OCI-LY1 (cell line): ENCODE measurements at regions not wholly inside any gene's neighbourhood (a gene's known extent, or its start where the extent isn't known, plus 50 kb on each side); places are given as distances from the start of the nearest gene placed in this dataset.

Experiments used
- H2AFZ ChIP-seq: fragments of 200-600 bp; sonication (generic), shearing (Covaris generic); 2 replicates; pipeline ENCODE4 v1.6.0; 2014; ENCODE audit warnings: antibody characterized with exemption, mild to moderate bottlenecking, low read length
- H3F3A ChIP-seq: fragments of 200-600 bp; sonication (generic), shearing (Covaris generic); 2 replicates; pipeline ENCODE4 v1.6.0; 2014; ENCODE audit warnings: mild to moderate bottlenecking, antibody characterized with exemption, low read length, moderate library complexity; ENCODE audit not compliant: insufficient read depth
- H3K27ac ChIP-seq: fragments of 200-600 bp; sonication (generic); 2 replicates; pipeline ENCODE4 v1.5.1; 2014; ENCODE audit warnings: low read length, mixed run types, mild to moderate bottlenecking, low read depth; ENCODE audit not compliant: poor library complexity, severe bottlenecking
- H3K27me3 ChIP-seq: fragments of 200-600 bp; sonication (generic); 2 replicates; pipeline ENCODE4 v1.6.0; 2014; ENCODE audit warnings: antibody characterized with exemption, mild to moderate bottlenecking, low read length, moderate library complexity; ENCODE audit not compliant: insufficient read depth
- H3K36me3 ChIP-seq: fragments of 200-600 bp; sonication (generic); 2 replicates; pipeline ENCODE4 v1.6.1; 2014; ENCODE audit warnings: mild to moderate bottlenecking, antibody characterized with exemption, low read length, moderate library complexity, mixed read lengths; ENCODE audit not compliant: insufficient read depth
- H3K4me1 ChIP-seq: fragments of 200-600 bp; sonication (generic); 2 replicates; pipeline ENCODE4 v1.5.1; 2014; ENCODE audit warnings: mild to moderate bottlenecking, low read length, moderate library complexity; ENCODE audit not compliant: insufficient read depth, severe bottlenecking
- H3K4me2 ChIP-seq: fragments of 200-600 bp; sonication (generic), shearing (Covaris generic); 2 replicates; pipeline ENCODE4 v1.6.1; 2014; ENCODE audit warnings: low read length
- H3K4me3 ChIP-seq: fragments of 200-600 bp; sonication (generic); 2 replicates; pipeline ENCODE4 v1.5.1; 2014; ENCODE audit warnings: low read length, low read depth, mild to moderate bottlenecking, mixed read lengths; ENCODE audit not compliant: poor library complexity, severe bottlenecking
- H3K79me2 ChIP-seq: fragments of 200-600 bp; shearing (Covaris generic); 2 replicates; pipeline ENCODE4 v1.6.1; 2016; ENCODE audit warnings: mixed run types, low read length, mixed read lengths; ENCODE audit not compliant: insufficient read depth
- H3K9ac ChIP-seq: fragments of 200-600 bp; sonication (generic), shearing (Covaris generic); 2 replicates; pipeline ENCODE4 v1.6.1; 2014; ENCODE audit warnings: mild to moderate bottlenecking, low read length, mixed read lengths
- H3K9me2 ChIP-seq: fragments of 200-600 bp; sonication (generic), shearing (Covaris generic); 2 replicates; pipeline ENCODE4 v1.6.1; 2014; ENCODE audit warnings: low read depth, mild to moderate bottlenecking, low read length, mixed read lengths
- H3K9me3 ChIP-seq: fragments of 200-600 bp; shearing (Covaris generic); 2 replicates; pipeline ENCODE4 v1.6.1; 2014; ENCODE audit warnings: low read length, mixed read lengths
- H4K20me1 ChIP-seq: fragments of 200-600 bp; sonication (generic), shearing (Covaris generic); 2 replicates; pipeline ENCODE4 v1.6.0; 2016; ENCODE audit warnings: mild to moderate bottlenecking, low read length; ENCODE audit not compliant: insufficient read depth
- CTCF ChIP-seq: fragments of 200-600 bp; sonication (generic), shearing (Covaris generic); IDR thresholded peaks from 2 replicates; pipeline ENCODE4 v1.5.1; 2017; ENCODE audit warnings: mild to moderate bottlenecking, antibody characterized with exemption, low read length, moderate library complexity, mixed read lengths
- EZH2 ChIP-seq: fragments of 200-600 bp; sonication (generic), shearing (Covaris generic); IDR thresholded peaks from 2 replicates; pipeline ENCODE4 v1.8.0; 2017; ENCODE audit warnings: borderline replicate concordance, mixed run types, mild to moderate bottlenecking, antibody characterized with exemption, low read length, moderate library complexity, mixed read lengths

- H3K9me2 ChIP-seq = no peaks in the 10 kb centered on the region
- H3K36me3 ChIP-seq = no peaks in the 10 kb centered on the region
- TF ChIP-seq CTCF (no peak), EZH2 (no peak)
- no peak overlapping the region for H3K4me3 ChIP-seq
- H4K20me1 ChIP-seq = no peaks in the 10 kb centered on the region
- no peak overlapping the region for H3K9ac ChIP-seq
- H3K27ac ChIP-seq = no peak overlapping the region
- H3K4me2 ChIP-seq = no peak overlapping the region
- no peaks in the 10 kb centered on the region for H3K9me3 ChIP-seq
- H3K4me1 ChIP-seq = no peaks in the 10 kb centered on the region
- no peaks in the 10 kb centered on the region for H3K79me2 ChIP-seq
- no peaks in the 10 kb centered on the region for H3F3A ChIP-seq
- no peaks in the 10 kb centered on the region for H3K27me3 ChIP-seq
- H2AFZ ChIP-seq = no peak overlapping the region
These were observed 1076.8 kb downstream of the TUSC7 start for GRCh38 chr3:117786349-117786748.

- H3K9me3 ChIP-seq = no peaks in the 10 kb centered on the region
- no peaks in the 10 kb centered on the region for H3K27me3 ChIP-seq
- no peaks in the 10 kb centered on the region for H3K9me2 ChIP-seq
- TF ChIP-seq EZH2 = no peak
- TF ChIP-seq CTCF = no peak
- H3K4me2 ChIP-seq = no peak overlapping the region
- no peaks in the 10 kb centered on the region for H3K36me3 ChIP-seq
- no peaks in the 10 kb centered on the region for H3F3A ChIP-seq
- H2AFZ ChIP-seq = no peak overlapping the region
- H4K20me1 ChIP-seq = no peaks in the 10 kb centered on the region
- no peak overlapping the region for H3K4me3 ChIP-seq
- no peaks in the 10 kb centered on the region for H3K4me1 ChIP-seq
- no peak overlapping the region for H3K27ac ChIP-seq
- no peak overlapping the region for H3K9ac ChIP-seq
- no peaks in the 10 kb centered on the region for H3K79me2 ChIP-seq
These were observed 1078.5 kb downstream of the TUSC7 start for GRCh38 chr3:117788061-117788460.

GRCh38 chr3:117788506-117788905 lies 1078.9 kb downstream of the TUSC7 start:
- Histone ChIP-seq H3K4me2 (no peak overlapping the region), H3K9ac (no peak overlapping the region), H4K20me1 (no peaks in the 10 kb centered on the region), H3K27ac (no peak overlapping the region), H3K9me3 (no peaks in the 10 kb centered on the region), H3K4me1 (no peaks in the 10 kb centered on the region), H2AFZ (no peak overlapping the region), H3K9me2 (no peaks in the 10 kb centered on the region), H3K36me3 (no peaks in the 10 kb centered on the region), H3K4me3 (no peak overlapping the region), H3K27me3 (no peaks in the 10 kb centered on the region), H3F3A (no peaks in the 10 kb centered on the region), H3K79me2 (no peaks in the 10 kb centered on the region)
- TF ChIP-seq EZH2 (no peak), CTCF (no peak)
